Motor neuron (in vitro differentiated cells): ENCODE measurements at regions not wholly inside any gene's neighbourhood (a gene's known extent, or its start where the extent isn't known, plus 50 kb on each side); places are given as distances from the start of the nearest gene placed in this dataset.

ENCODE experiments used
- ATAC-seq, 8 experiments: fragments of 200-7000 bp; cut with Tn5 transposase; replicated peaks in 6 of 8; 2 replicates each; pipeline ENCODE4 v1.8.0; 2021; ENCODE audit warnings: mild to moderate bottlenecking in 8 of 8, moderate library complexity in 8 of 8
- H3K27ac ChIP-seq, 2 donors: fragments of 250-450 bp; sonication (Bioruptor Pico); 2 replicates each; pipeline ENCODE4 v1.9.0; 2021; ENCODE audit warnings: antibody characterized with exemption in 2 of 2, mild to moderate bottlenecking in 2 of 2, moderate library complexity in 1 of 2
- H3K4me1 ChIP-seq, 2 donors: fragments of 250-450 bp; sonication (Bioruptor Pico); replicated peaks in 1 of 2; 2 replicates each; pipeline ENCODE4 v1.6.1; 2021; ENCODE audit warnings: antibody characterized with exemption in 2 of 2, mild to moderate bottlenecking in 2 of 2, moderate library complexity in 1 of 2
- H3K4me3 ChIP-seq, 5 donors: fragments of 250-450 bp; sonication (Bioruptor Pico); 2 replicates each; pipeline ENCODE4 v1.9.0; 2021; ENCODE audit warnings: antibody characterized with exemption in 5 of 5, mild to moderate bottlenecking in 5 of 5, moderate library complexity in 4 of 5
- WGBS, 10 experiments: fragments of 450-650 bp; shearing (Covaris generic); methylation state at CpG; one replicate each; pipeline ENCODE4 v1.0.0; 2022; 5-methylcytosine and 5-hydroxymethylcytosine counted together
- in situ Hi-C, 9 experiments: fragments of 400-800 bp; cut with MboI; loops; one replicate each; pipeline ENCODE4 v1.15.0; 2021; ENCODE audit warnings: low sequenced_read_pairs in 9 of 9, low pct_unique_long_range_greater_than_20kb in 2 of 9; ENCODE audit not compliant: unreplicated experiment in 9 of 9

DNA sequence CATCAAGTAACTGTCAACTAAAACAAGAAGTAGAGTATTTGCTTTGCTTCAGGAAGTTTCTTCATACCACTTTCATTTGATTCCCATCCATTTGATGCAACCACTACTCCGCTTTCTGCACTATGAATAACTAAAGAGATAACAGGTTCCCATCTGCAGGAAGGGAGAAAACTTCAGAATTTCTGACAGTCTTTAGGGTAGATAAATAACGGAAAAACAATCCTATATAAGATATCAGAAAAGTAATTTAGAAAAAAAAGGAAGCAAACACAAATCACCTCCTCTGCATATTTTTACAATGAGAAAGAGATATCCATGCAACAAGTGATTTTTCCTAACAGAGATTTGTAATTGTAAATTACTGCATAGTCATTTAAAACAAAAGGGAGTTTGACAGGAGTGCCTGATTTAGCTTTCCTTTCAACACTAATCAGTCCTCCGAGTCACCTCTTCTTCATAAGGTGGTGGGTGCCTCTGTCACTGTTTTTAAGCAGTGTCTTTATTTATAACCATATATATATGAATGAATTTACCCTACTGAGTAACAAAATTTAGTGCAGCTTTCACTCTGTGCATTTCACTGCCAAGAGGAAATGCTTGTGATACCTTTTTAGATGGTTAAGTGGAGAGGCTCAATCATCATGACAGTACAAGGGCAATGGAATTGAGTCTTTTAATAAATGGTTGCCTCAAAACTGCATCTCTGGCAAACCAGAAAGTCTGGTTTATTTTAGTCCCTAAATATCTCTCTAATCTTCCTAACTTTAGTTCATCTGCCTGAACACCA is 1920.4 kb downstream of the MRPL39 start:
- WGBS, 10 experiments, result 0 to 93% (median 43%) methylated on average over 1 to 3 of the region's 3 CpGs
- Histone ChIP-seq H3K4me1 (peaks cover 0 to 8% of the 10 kb centered on the region in 2 donors), H3K4me3 (no peak overlapping the region), H3K27ac (no peak overlapping the region)
- peak in 1 of 8 experiments; percentile 21 for ATAC-seq
- in situ Hi-C loops, result no loop called here

DNA sequence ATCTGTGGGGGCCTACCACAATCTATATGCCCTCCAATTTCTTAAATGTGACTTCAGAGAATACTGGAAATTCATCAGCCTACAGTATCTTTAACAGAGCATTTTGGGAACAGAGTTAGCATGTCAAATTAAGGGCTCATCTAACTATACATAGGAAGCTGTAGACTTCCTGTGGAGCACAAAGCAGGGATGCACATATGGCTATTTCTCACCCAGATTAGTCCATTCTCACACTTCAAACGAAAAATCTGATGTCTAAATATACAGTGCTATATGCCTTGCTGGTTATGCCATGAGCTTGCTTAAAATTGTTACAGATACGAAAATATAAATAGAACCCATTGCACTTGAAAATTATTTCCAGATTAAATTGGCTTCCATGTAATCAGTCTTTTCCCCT is 1922.8 kb downstream of the MRPL39 start:
- 0 to 88% (median 38%) methylated on average over 1 to 2 of the region's 2 CpGs; no CpG with 5 or more reads in 2 of the 10 experiments for WGBS, 10 experiments
- no peak for ATAC-seq
- in situ Hi-C loops, result no loop called here

DNA sequence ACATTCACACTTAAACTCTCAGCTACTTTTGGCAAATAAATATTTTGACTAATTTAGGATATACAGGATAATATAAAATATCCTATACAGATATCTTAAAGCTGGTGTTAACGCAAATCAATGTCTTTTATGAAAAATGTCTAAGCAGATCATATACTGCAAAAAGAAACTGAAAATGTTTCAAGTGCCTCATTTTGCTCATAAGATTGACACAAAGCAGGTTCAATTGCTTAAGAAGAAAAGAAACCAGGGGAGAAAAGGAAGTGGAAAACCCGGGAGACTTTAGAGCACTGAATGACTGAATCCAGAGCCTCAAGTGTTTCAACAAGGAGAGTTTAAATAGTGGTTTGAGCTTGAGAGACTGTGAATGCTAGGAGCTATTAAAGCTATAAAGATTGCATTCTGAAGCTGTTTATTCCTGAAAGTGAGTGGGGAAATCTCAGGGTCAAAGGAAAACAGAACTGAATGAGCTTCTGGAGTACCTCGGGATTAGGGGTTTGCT is 1943.0 kb downstream of the MRPL39 start:
- 7 to 92% (median 70%) methylated on average over 1 to 3 of the region's 3 CpGs for WGBS, 10 experiments
- Histone ChIP-seq H3K27ac (no peak overlapping the region), H3K4me3 (no peak overlapping the region), H3K4me1 (no peaks in the 10 kb centered on the region)
- in situ Hi-C loops, result no loop called here
- ATAC-seq, result no peak

More for the DNA sequence above, 1922.8 kb downstream of the MRPL39 start:
- H3K4me1 ChIP-seq, result peaks cover 0 to 2% of the 10 kb centered on the region in 2 donors
- H3K4me3 ChIP-seq, result no peak overlapping the region
- H3K27ac ChIP-seq, result no peak overlapping the region

DNA sequence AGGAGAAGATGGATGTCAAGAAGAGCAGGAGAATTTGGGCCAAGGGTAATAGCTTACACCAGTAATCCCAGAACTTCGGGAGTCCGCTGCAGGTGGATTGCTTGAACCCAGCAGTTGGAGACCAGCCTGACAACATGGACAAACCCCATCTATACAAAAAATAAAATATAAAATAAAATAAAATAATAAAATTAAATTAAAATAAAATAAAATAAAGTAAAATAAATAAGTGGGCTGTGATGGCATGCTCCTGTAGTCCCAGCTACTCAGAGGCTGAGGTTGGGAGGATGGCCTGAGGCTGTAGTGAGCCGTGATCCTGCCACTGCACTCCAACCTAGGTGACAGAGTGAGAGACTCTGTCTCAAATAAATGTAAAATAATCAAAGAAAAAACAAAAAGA is 1946.7 kb downstream of the MRPL39 start:
- H3K4me1 ChIP-seq, result peaks cover 0 to 2% of the 10 kb centered on the region in 2 donors
- no peak overlapping the region for H3K4me3 ChIP-seq
- no peak overlapping the region for H3K27ac ChIP-seq
- no peak for ATAC-seq
- 13 to 100% (median 77%) methylated on average over 2 to 3 of the region's 3 CpGs for WGBS, 10 experiments
- in situ Hi-C loops, result no loop called here

DNA sequence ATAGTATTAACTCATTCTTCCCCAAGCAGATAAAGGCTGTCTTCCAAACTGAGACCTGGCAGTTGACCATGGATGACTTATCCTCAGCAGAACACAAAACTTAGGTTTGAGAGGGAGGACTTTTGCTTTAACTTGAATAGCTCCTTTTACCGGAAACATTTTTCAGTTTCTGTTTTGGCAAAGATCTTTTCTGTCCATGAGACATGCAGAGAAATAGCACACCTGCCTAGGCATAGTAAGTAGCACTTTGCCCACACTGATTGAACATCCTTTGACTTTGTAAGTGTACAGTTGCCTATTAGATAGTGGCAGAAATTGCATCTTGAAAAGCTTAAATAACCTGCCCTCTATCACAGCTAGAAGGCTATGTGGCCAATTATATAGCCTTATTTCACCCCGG is 1962.5 kb downstream of the MRPL39 start:
- in situ Hi-C loops, result no loop called here
- no peak overlapping the region for H3K4me3 ChIP-seq
- ATAC-seq, result no peak
- H3K4me1 ChIP-seq, result peaks cover 0 to 18% of the 10 kb centered on the region in 2 donors
- 16 to 100% (median 78%) methylated on average over 1 to 2 of the region's 2 CpGs for WGBS, 10 experiments
- H3K27ac ChIP-seq, result no peak overlapping the region

DNA sequence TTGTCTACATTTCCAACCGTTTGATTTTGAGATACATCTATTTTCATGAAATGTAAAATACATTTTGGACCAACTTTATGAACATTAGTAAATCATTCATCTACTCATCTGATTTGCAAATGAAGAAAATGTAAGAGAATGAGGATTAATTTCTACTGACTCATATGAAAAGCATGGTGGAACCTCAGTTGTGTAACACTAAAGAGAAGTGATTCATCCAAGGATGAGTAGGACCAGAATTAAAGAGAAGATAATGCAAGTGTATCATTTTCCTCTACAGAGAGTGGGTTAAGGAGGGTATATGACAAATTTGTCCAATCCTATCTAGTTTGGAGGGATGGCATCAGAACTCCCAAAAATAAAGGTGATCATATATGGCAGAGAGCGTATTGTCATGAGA is 1967.6 kb downstream of the MRPL39 start:
- 0 to 100% (median 83%) methylated on average over 1 to 2 of the region's 2 CpGs; no CpG with 5 or more reads in 1 of the 10 experiments for WGBS, 10 experiments
- Histone ChIP-seq H3K27ac (no peak overlapping the region), H3K4me1 (no peaks in the 10 kb centered on the region), H3K4me3 (no peak overlapping the region)
- in situ Hi-C loops, result no loop called here
- no peak for ATAC-seq

DNA sequence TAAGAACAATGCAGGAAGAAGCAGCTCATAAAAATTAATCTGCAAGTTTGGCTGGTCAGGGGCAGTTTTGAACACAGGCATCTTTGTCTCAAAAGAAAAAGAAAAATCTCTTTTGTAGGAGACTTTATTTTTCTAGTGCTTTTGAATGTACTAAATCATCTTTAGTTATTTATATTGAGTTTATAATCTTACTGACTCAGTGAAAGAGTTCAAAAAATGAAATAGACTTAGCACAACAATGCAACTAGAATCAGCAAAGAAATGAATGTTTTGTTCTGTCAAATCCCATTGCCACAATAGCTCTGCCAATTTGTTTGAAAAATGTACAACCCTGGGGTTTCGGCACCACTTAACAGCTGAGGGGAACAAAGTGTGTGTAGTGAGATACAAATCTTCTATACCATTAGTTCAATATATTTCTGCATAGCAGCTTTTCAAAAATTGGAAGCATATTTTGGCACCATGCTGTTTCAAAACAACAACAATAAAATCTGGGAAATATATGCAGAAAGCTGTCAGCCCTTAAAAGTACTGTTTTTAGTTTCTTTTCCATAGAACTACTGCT is 1969.1 kb downstream of the MRPL39 start:
- WGBS, 10 experiments, result 0 to 67% (median 28%) methylated on average over 1 of the region's 1 CpG; no CpG with 5 or more reads in 2 of the 10 experiments
- H3K4me3 ChIP-seq, result no peak overlapping the region
- H3K4me1 ChIP-seq, result no peaks in the 10 kb centered on the region
- ATAC-seq, result no peak
- H3K27ac ChIP-seq, result no peak overlapping the region
- in situ Hi-C loops, result no loop called here

DNA sequence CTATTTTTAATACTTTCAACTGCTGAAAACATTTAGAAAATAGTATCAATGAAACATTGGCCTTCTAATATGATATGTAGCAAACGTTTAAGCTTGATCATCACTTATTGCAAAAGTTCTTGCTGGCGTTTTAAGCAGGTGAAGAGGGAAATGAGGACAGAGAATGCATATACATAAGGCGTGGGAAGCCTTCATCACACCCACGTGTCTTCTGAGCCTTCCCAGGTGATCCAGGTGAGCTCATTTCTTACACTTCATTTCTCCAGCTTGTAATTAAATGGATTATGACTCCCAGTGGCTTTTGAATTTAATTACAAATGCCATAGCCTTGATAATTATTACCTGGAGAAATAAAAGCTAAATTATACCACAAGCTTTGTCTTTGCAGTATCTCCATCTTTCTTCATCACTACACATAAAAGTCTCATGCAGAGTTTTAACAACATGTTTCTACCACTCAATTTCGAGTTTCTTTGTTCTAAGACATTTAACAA is 1973.8 kb downstream of the MRPL39 start:
- in situ Hi-C loops, result no loop called here
- ATAC-seq, result no peak
- no peak overlapping the region for H3K27ac ChIP-seq
- H3K4me1 ChIP-seq, result no peaks in the 10 kb centered on the region
- 0 to 87% (median 41%) methylated on average over 1 to 5 of the region's 5 CpGs for WGBS, 10 experiments
- H3K4me3 ChIP-seq, result no peak overlapping the region

DNA sequence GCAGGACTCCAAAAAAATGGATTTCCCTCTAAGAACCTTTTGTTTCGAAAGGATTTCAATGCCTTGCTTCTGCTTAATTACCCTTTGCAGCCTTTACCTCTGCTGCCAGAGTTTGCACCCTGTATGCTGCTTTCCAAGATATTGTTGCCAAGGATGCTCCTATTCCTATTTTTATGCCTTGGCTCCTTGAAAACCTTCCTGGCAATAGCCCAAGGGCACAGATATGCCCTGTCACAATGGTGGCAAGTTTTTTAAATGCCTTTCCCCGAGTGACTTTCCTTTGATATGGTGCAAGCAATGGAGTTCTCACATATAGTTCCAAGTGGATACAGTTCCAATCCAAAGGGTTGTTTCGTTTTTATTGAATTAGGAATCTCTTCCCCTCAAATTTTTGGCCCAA is 1983.0 kb downstream of the MRPL39 start:
- in situ Hi-C loops, result no loop called here
- Histone ChIP-seq H3K4me3 (no peak overlapping the region), H3K4me1 (peaks cover 0 to 14% of the 10 kb centered on the region in 2 donors), H3K27ac (no peak overlapping the region)
- WGBS, 10 experiments, result 0 to 100% (median 39%) methylated on average over 1 to 3 of the region's 3 CpGs; no CpG with 5 or more reads in 1 of the 10 experiments
- no peak for ATAC-seq

DNA sequence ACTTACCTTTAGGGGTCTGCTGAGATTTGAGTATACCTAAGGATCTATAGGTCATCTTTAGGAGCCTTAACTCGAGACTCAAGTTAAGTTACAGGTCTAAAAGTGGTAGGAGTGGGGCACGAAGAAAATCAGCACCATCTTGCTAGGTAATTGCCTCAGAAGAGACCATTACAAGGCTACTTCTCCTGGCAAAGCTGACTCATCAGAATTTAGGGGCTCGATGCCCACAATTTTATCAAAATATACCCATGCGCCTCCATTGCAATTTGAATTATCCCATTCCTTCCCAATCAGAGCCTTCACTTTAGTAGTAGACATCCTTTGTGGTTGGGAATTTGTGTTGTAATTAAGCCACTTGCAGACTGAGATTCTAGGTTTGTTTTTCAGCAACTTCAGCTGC is 1994.3 kb downstream of the MRPL39 start:
- no peak overlapping the region for H3K4me3 ChIP-seq
- H3K4me1 ChIP-seq, result peaks cover 0 to 4% of the 10 kb centered on the region in 2 donors
- no peak overlapping the region for H3K27ac ChIP-seq
- 6 to 100% (median 81%) methylated on average over 1 to 4 of the region's 4 CpGs; no CpG with 5 or more reads in 3 of the 10 experiments for WGBS, 10 experiments
- no peak for ATAC-seq
- in situ Hi-C loops, result no loop called here

DNA sequence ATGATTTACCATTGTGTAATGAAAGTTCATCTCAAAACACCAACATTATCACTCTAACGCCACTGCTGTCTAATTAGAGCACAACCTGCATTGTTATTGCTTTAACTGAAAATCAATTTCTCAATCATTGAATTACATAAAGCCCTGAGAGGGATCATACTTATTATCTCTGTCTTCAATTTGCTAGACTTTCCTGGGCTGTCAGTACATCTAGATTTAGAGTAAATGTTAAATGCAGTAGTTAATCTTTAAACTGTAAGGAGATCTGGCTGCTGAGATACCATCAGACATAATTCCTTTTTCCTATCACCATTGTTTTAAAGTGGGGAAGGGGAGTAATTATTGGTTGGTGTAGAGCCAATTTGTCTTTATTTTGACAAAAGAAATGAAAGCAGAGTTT is 1995.1 kb downstream of the MRPL39 start:
- peak in 2 of 8 experiments; percentile 4 to 26 for ATAC-seq
- H3K4me1 ChIP-seq, result peaks cover 0 to 7% of the 10 kb centered on the region in 2 donors
- in situ Hi-C loops, result no loop called here
- H3K4me3 ChIP-seq, result no peak overlapping the region
- WGBS, 10 experiments, result 10 to 80% (median 43%) methylated on average over 1 of the region's 1 CpG; no CpG with 5 or more reads in 6 of the 10 experiments
- no peak overlapping the region for H3K27ac ChIP-seq

DNA sequence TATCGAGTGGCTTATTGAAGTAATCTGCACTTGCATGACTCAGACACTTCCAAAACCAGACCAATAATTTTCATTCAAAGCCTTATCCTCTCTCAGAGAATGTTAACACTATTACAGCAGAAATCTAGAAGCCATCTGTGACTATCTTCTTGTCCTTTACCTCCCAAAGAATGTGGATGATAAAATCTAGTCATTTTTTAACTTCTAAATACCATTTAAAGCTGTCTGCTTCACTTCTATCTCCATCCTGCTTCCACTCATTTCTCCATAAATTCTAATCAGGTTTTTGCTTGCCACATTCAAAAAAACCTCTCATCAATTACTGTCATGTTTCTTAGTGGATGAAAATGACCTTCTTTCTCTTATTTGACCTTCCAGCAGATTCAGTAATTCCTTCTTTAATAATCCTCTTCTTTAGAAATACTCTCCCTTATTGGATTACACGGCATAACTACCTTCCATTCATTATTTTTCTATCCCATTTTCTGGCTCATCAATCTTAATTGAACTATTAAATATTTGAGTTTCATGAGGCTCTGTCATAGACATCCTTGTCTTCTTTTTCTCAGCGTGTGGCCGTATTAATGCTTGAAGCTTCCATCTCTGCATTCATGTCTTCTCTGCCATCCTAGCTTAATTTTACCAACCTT is 1999.4 kb downstream of the MRPL39 start:
- Histone ChIP-seq H3K4me1 (peaks cover 0 to 7% of the 10 kb centered on the region in 2 donors), H3K4me3 (no peak overlapping the region), H3K27ac (no peak overlapping the region)
- peak in 3 of 8 experiments; percentile 45 to 79 (median 70) for ATAC-seq
- 0 to 79% (median 46%) methylated on average over 2 to 4 of the region's 4 CpGs for WGBS, 10 experiments
- in situ Hi-C loops, result no loop called here

DNA sequence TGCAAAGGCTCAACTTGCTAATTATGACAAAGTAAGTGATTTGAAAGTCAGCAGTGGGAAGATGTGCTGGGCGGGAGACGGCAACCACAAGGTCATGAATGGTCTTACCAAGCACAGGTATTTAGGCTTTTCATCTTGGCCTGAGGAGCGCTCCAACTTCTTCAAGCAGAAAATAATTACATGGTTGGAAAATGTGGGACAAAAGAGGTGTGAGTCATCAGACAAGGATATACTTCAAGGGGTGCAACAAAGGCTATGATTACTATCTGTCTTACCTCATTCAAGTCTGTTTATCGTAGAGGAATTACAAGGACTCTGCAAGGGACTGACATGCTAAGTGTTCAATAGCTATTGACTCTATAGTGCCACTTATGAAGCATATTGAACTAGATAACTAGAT is 2005.7 kb downstream of the MRPL39 start:
- no peak for ATAC-seq
- Histone ChIP-seq H3K4me1 (no peaks in the 10 kb centered on the region), H3K4me3 (no peak overlapping the region), H3K27ac (no peak overlapping the region)
- in situ Hi-C loops, result no loop called here
- 47 to 100% (median 94%) methylated on average over 1 to 4 of the region's 4 CpGs; no CpG with 5 or more reads in 5 of the 10 experiments for WGBS, 10 experiments
